ENCODE measurements at regions not wholly inside any gene's neighbourhood (a gene's known extent, or its start where the extent isn't known, plus 50 kb on each side); places are given as distances from the start of the nearest gene placed in this dataset.

DNA sequence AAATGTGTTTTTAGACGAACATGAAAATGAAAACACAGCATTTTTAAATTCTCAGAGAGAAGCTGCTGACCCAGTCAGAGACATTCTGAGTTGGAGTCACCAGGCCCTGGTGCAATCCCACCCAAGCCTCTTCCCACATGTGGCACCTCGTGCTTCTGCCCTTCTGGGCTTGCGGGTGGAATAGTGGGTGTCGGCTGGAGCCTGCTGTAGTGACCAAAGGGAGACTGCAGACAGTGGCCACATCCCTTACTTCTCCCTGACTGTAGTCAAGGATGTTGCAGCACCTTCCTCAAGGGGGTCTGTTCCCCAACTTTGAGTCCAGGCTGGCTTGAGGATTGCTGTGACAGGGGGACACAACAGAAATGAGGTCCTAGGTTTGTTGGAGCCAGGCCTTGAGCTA is 104.4 kb upstream of the GLI2 start:
- H3K4me3 ChIP-seq: no peak overlapping the region
- H3K36me3 ChIP-seq: no peaks in the 10 kb centered on the region
- peaks cover 0 to 4% (median 0%) of the 10 kb centered on the region in 3 donors for H3K9me3 ChIP-seq
- no peak for TF ChIP-seq POLR2A (IDR thresholded peaks at IDR 0.05)
- TF ChIP-seq, protein P1, sequence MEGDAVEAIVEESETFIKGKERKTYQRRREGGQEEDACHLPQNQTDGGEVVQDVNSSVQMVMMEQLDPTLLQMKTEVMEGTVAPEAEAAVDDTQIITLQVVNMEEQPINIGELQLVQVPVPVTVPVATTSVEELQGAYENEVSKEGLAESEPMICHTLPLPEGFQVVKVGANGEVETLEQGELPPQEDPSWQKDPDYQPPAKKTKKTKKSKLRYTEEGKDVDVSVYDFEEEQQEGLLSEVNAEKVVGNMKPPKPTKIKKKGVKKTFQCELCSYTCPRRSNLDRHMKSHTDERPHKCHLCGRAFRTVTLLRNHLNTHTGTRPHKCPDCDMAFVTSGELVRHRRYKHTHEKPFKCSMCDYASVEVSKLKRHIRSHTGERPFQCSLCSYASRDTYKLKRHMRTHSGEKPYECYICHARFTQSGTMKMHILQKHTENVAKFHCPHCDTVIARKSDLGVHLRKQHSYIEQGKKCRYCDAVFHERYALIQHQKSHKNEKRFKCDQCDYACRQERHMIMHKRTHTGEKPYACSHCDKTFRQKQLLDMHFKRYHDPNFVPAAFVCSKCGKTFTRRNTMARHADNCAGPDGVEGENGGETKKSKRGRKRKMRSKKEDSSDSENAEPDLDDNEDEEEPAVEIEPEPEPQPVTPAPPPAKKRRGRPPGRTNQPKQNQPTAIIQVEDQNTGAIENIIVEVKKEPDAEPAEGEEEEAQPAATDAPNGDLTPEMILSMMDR (IDR thresholded peaks at IDR 0.05): no peak
- DNase-seq: no peak
- intact Hi-C loops (cut with DNase I): no loop called here
- H3K27me3 ChIP-seq: peaks cover 0 to 57% (median 0%) of the 10 kb centered on the region in 4 donors
- H3K27ac ChIP-seq: no peak overlapping the region
- H3K4me1 ChIP-seq: no peaks in the 10 kb centered on the region
- WGBS, 2 donors: 77 to 79% methylated on average over 2 to 4 of the region's 4 CpGs

DNA sequence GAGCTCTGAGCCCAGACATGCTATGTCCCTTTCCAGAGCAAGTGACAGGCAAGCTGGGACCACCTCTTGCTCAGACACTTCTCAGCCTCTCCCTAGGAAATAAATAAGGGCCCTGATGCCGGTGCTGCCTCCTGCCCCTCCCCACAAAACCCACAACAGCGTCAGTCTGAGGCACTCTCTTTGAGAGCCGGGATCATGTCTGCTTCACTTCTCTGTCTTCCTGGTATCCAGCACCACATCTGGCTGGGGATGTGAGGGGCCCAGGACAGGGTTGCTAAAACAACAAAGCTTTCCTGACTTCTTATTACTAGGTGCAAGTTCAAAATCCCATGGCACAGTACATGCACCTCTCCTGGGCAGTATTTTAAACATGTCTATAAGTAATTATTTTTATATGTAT is 103.9 kb upstream of the GLI2 start:
- peaks cover 0 to 4% (median 0%) of the 10 kb centered on the region in 3 donors for H3K9me3 ChIP-seq
- intact Hi-C loops (cut with DNase I): no loop called here
- TF ChIP-seq POLR2A (IDR thresholded peaks at IDR 0.05): no peak
- TF ChIP-seq, protein P1 (IDR thresholded peaks at IDR 0.05): no peak
- DNase-seq: no peak
- no peaks in the 10 kb centered on the region for H3K4me1 ChIP-seq
- H3K27me3 ChIP-seq: peaks cover 0 to 56% (median 0%) of the 10 kb centered on the region in 4 donors
- no peak overlapping the region for H3K27ac ChIP-seq
- no peak overlapping the region for H3K4me3 ChIP-seq
- 67% methylated on average over 3 of the region's 3 CpGs; no CpG with 5 or more reads in 1 of the 2 donors for WGBS, 2 donors
- H3K36me3 ChIP-seq: no peaks in the 10 kb centered on the region

GRCh38 chr2:120632796-120633646 is 102.6 kb upstream of the GLI2 start:
- H3K27me3 ChIP-seq: peaks cover 0 to 54% (median 0%) of the 10 kb centered on the region in 4 donors
- no peak for DNase-seq
- TF ChIP-seq POLR2A (IDR thresholded peaks at IDR 0.05): no peak
- TF ChIP-seq, protein P1 (IDR thresholded peaks at IDR 0.05): no peak
- WGBS, 2 donors: 79 to 82% methylated on average over 13 to 15 of the region's 17 CpGs
- intact Hi-C loops (cut with DNase I): no loop called here
- H3K27ac ChIP-seq: no peak overlapping the region
- no peaks in the 10 kb centered on the region for H3K36me3 ChIP-seq
- H3K4me3 ChIP-seq: no peak overlapping the region
- no peaks in the 10 kb centered on the region for H3K4me1 ChIP-seq
- peaks cover 0 to 4% (median 0%) of the 10 kb centered on the region in 3 donors for H3K9me3 ChIP-seq

- Histone ChIP-seq H3K4me3 (no peak overlapping the region), H3K36me3 (no peaks in the 10 kb centered on the region), H3K4me1 (no peaks in the 10 kb centered on the region), H3K27me3 (peaks cover 0 to 40% (median 0%) of the 10 kb centered on the region in 4 donors), H3K27ac (no peak overlapping the region), H3K9me3 (no peaks in the 10 kb centered on the region)
- DNase-seq: no peak
- intact Hi-C loops (cut with DNase I): no loop called here
- TF ChIP-seq, protein P1 (IDR thresholded peaks at IDR 0.05): no peak
- no peak for TF ChIP-seq POLR2A (IDR thresholded peaks at IDR 0.05)
- WGBS, 2 donors: 69 to 79% methylated on average over 4 to 6 of the region's 6 CpGs
These were observed 101.1 kb upstream of the GLI2 start for GRCh38 chr2:120634533-120634932.

DNA sequence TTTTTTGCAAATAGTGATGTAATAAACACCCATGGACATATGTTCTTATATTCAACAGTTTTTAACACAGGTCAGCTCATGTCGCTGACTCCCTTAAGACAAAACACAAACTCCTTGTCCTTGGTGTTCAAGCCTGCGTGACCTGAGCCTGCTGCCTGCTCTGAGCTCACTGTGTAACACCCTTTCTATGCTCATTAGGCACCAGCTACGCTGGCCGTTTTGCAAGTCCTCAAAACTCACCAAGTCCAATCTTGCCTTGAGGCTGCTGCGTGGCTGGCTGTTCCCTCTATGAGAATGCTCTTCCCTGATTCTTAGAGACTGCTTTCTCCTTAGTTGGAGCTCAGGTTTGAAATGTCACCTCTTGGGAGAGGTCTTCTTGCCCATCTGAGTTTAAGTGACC is 100.5 kb upstream of the GLI2 start:
- intact Hi-C loops (cut with DNase I): no loop called here
- H3K27me3 ChIP-seq: peaks cover 0 to 36% (median 0%) of the 10 kb centered on the region in 4 donors
- TF ChIP-seq, protein P1 (IDR thresholded peaks at IDR 0.05): no peak
- no peak for TF ChIP-seq POLR2A (IDR thresholded peaks at IDR 0.05)
- no peak for DNase-seq
- 89 to 96% methylated on average over 5 of the region's 5 CpGs for WGBS, 2 donors
- H3K4me3 ChIP-seq: no peak overlapping the region
- no peaks in the 10 kb centered on the region for H3K4me1 ChIP-seq
- H3K36me3 ChIP-seq: no peaks in the 10 kb centered on the region
- no peak overlapping the region for H3K27ac ChIP-seq
- no peaks in the 10 kb centered on the region for H3K9me3 ChIP-seq

Data from esophagus squamous epithelium (tissue), 5 donors.